ENCODE measurements at regions not wholly inside any gene's neighbourhood (a gene's known extent, or its start where the extent isn't known, plus 50 kb on each side); places are given as distances from the start of the nearest gene placed in this dataset.
"Not testable (repeated sequence)": the region's sequence is repeated elsewhere in the genome, so short reads cannot be mapped to it uniquely, and the experiment has no call there.

DNA sequence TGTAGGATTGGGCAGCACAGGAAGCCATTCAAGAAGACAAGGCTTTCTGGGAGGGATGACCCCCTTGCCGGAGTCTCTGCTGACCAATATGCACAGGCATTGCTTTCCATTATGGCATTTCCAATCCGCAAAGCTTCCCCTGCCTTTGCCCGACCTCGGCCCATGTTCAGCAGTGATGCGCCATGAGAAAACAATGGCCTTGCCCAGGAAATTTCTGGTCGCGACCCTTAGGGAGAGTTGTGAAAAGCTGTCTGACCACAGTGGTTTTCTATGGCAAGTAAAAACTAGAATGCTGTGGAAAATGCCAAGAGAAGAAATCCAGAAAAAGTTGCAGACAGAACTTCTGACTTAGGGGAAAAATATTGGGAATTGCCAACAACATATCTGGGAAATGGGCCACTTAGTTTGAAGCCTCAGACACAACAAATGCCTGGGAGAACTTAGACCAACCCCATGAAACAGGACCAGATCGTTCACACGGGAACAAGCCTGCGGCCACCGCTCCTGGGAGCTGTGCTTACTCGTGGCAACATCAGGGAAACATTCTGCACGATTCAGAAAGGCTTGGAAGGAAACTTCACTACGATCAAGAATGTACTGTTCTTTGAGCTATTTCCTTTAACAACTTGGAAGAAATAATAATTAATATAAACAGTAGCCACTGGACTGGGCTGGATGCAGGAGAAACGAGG is 512.4 kb downstream of the TNS3 start:
- Histone ChIP-seq H3K9ac (ENCODE audit: insufficient read length) (no peak overlapping the region), H3K9me3 (ENCODE audit: low read depth, low read length) (no peaks in the 10 kb centered on the region), H3K27ac (no peak overlapping the region), H3K36me3 (ENCODE audit: insufficient read depth, low read length) (no peaks in the 10 kb centered on the region), H3K4me3 (no peak overlapping the region)
- no peak for TF ChIP-seq POLR2AphosphoS5 (IDR thresholded peaks at IDR 0.05; ENCODE audit: borderline replicate concordance, low read depth, low read length)
- no peak for TF ChIP-seq EZH2 (IDR thresholded peaks at IDR 0.05)
- no peak for TF ChIP-seq FOXP2 (optimal IDR thresholded peaks at IDR 0.05; ENCODE audit: control extremely low read depth, extremely low read length, insufficient read depth)
- no peak for DNase-seq (ENCODE audit: low read depth, low spot score)

DNA sequence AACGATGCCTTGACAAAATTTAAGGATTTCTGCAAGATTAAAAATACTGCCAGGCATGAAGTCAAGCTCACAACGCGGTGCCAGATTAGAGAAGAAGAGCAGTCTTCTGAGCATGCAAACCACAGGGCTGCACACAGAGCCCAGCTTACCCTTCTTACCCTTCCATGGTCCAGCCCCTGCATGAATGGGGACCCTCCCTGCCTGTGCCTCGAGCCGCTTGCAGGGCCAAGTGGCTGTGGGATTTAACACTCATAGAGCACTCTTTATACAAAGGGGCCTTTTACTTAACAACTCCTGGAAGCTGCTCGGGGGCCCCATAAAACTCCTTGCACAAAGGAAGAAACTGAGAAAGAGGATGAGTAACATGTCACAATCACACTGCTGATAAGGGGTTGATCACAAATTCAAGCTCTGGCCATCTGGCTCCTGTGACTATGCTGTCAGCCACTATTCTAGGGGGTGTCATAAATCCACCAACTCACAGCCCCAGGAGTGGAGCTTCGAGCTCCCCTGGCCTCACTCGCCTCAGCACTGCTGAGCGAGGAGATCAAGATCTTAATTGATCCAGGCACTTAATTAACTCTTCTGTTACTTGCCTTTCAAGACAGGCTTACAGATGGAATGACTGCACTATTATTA is 514.8 kb downstream of the TNS3 start:
- Histone ChIP-seq H3K9ac (ENCODE audit: insufficient read length) (no peak overlapping the region), H3K9me3 (ENCODE audit: low read depth, low read length) (no peaks in the 10 kb centered on the region), H3K4me3 (no peak overlapping the region), H3K36me3 (ENCODE audit: insufficient read depth, low read length) (no peaks in the 10 kb centered on the region), H3K27ac (no peak overlapping the region)
- TF ChIP-seq EZH2 (IDR thresholded peaks at IDR 0.05): no peak
- DNase-seq (ENCODE audit: low read depth, low spot score): no peak

DNA sequence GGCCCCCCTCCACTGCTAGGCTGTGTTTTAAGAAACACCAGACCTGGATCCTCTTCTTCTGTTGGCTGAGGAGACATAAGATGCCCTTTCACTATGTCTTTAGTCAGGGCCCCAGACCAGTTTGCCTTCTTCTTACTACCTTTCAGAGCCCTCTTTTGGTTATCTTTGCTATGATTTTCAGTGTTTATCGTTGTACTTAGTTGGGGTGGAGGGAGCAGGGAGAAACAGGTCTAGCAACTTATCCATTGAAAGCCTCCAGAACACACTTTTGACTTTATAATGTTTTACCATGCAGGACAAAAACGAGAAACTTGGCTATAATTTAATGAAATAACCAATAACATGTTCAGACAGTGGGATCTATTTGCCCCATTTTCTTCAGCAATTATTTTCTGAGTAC is 525.2 kb downstream of the TNS3 start:
- no peak for DNase-seq (ENCODE audit: low read depth, low spot score)
- Histone ChIP-seq H3K36me3 (ENCODE audit: insufficient read depth, low read length) (no peaks in the 10 kb centered on the region), H3K27ac (no peak overlapping the region)

DNA sequence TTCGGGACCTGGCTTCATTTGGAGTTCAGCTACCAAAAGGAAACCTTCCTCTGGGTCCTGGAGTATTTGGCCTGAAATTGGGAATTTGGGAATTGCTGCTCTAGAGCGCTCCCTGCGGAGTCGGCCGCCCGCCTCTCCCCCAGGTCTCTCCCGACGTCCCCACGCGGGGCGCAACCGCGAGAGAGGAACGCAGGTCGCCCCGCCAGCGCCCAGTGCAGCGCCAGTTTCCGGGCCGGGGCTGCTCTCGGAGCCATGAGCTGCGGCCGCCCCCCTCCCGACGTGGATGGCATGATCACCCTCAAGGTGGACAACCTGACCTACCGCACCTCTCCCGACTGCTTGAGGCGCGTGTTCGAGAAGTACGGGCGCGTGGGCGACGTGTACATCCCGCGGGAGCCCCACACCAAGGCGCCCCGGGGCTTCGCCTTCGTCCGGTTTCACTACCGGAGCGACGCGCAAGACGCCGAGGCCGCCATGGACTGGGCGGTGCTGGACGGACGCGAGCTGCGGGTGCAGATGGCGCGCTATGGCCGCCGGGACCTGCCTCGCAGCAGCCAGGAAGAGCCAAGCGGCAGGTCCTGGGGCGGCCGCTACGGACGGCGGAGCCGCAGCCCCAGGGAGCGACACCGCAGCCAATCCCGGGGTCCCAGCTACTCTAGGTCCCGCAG is 529.2 kb downstream of the TNS3 start:
- H3K27ac ChIP-seq; DNase-seq (ENCODE audit: low read depth, low spot score); H3K9ac ChIP-seq (ENCODE audit: insufficient read length); H3K9me3 ChIP-seq (ENCODE audit: low read depth, low read length); H3K4me3 ChIP-seq; H3K36me3 ChIP-seq (ENCODE audit: insufficient read depth, low read length): not testable (repeated sequence)

More for the DNA sequence above, 525.2 kb downstream of the TNS3 start:
- Histone ChIP-seq H3K9ac (ENCODE audit: insufficient read length) (no peak overlapping the region), H3K4me3 (no peak overlapping the region), H3K9me3 (ENCODE audit: low read depth, low read length) (no peaks in the 10 kb centered on the region)
- TF ChIP-seq FOXP2 (optimal IDR thresholded peaks at IDR 0.05; ENCODE audit: control extremely low read depth, extremely low read length, insufficient read depth) (no peak), EZH2 (IDR thresholded peaks at IDR 0.05) (no peak), POLR2AphosphoS5 (IDR thresholded peaks at IDR 0.05; ENCODE audit: borderline replicate concordance, low read depth, low read length) (no peak)

DNA sequence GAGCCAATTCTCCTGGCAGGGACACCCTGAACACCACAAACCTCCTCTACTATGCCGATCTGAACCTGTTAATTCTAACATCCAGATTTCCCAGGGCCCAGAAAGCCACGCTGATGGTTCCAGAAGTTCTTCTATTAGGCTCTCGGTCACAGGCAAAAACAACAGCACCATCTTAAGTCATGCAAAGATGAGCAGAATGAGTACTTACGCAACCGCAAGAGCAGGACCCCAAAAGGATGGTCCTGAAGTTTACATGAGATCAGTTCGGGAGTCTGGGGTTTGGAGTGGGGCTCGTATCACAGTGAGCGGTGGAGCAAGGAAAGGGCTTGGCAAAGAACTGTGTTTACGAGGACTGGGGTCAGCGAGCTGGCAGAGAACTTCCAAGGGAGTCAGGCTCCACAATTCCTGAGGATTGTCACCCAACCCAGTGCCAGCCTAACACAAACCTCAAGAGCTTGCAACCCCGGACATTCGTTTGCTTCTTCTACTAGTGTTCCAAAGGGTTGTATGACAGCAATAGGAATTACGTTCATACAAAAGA is 532.6 kb downstream of the TNS3 start:
- Histone ChIP-seq H3K9ac (ENCODE audit: insufficient read length) (no peak overlapping the region), H3K4me3 (no peak overlapping the region), H3K36me3 (ENCODE audit: insufficient read depth, low read length) (no peaks in the 10 kb centered on the region), H3K27ac (no peak overlapping the region), H3K9me3 (ENCODE audit: low read depth, low read length) (no peaks in the 10 kb centered on the region)
- TF ChIP-seq POLR2AphosphoS5 (IDR thresholded peaks at IDR 0.05; ENCODE audit: borderline replicate concordance, low read depth, low read length) (no peak), FOXP2 (optimal IDR thresholded peaks at IDR 0.05; ENCODE audit: control extremely low read depth, extremely low read length, insufficient read depth) (no peak), EZH2 (IDR thresholded peaks at IDR 0.05) (no peak)
- DNase-seq (ENCODE audit: low read depth, low spot score): no peak

DNA sequence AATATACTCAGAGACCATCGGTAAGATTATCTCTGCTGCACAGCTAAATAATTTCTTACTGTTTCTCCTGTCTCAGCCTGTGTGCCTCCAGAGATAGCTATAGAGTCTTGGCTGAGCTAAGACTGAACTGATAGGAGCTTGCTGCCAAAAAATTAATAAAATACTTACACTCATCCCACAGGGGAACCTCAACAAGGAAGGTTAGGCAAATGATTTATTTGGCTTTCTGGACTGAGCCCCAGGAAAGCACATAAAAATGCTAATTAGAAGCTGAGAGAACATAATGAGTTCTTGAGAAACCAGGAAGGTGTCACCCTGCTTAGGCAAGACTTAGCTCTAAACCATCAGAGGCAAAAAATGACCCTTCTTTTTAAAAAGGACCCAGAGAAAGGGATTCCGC is 534.5 kb downstream of the TNS3 start:
- Histone ChIP-seq H3K27ac (no peak overlapping the region), H3K36me3 (ENCODE audit: insufficient read depth, low read length) (no peaks in the 10 kb centered on the region), H3K9ac (ENCODE audit: insufficient read length) (no peak overlapping the region), H3K9me3 (ENCODE audit: low read depth, low read length) (no peaks in the 10 kb centered on the region), H3K4me3 (no peak overlapping the region)
- DNase-seq (ENCODE audit: low read depth, low spot score): no peak
- TF ChIP-seq POLR2AphosphoS5 (IDR thresholded peaks at IDR 0.05; ENCODE audit: borderline replicate concordance, low read depth, low read length) (no peak), FOXP2 (optimal IDR thresholded peaks at IDR 0.05; ENCODE audit: control extremely low read depth, extremely low read length, insufficient read depth) (no peak), EZH2 (IDR thresholded peaks at IDR 0.05) (no peak)

DNA sequence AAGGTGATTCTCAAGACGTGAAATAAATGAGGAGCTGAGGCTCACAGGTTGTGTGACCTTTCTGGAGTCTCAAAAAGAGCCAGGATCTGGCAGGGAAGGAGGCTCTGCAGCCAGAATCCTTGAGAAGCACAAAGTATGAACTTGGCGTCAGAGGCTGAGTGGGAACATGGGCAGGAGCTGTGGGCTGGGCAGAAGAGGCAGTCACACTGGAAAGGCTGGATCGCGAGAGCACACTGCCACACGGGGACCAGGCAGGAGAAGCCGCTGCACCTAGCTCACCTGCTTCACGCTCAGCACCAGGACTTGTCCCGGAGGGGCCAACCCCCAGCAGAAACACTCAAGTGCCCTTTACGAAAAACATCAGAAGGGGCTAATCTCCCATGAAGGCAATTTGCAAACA is 535.0 kb downstream of the TNS3 start:
- Histone ChIP-seq H3K4me3 (no peak overlapping the region), H3K27ac (no peak overlapping the region), H3K36me3 (ENCODE audit: insufficient read depth, low read length) (no peaks in the 10 kb centered on the region), H3K9ac (ENCODE audit: insufficient read length) (no peak overlapping the region), H3K9me3 (ENCODE audit: low read depth, low read length) (no peaks in the 10 kb centered on the region)
- TF ChIP-seq POLR2AphosphoS5 (IDR thresholded peaks at IDR 0.05; ENCODE audit: borderline replicate concordance, low read depth, low read length): no peak
- TF ChIP-seq FOXP2 (optimal IDR thresholded peaks at IDR 0.05; ENCODE audit: control extremely low read depth, extremely low read length, insufficient read depth): no peak
- no peak for TF ChIP-seq EZH2 (IDR thresholded peaks at IDR 0.05)
- no peak for DNase-seq (ENCODE audit: low read depth, low spot score)

DNA sequence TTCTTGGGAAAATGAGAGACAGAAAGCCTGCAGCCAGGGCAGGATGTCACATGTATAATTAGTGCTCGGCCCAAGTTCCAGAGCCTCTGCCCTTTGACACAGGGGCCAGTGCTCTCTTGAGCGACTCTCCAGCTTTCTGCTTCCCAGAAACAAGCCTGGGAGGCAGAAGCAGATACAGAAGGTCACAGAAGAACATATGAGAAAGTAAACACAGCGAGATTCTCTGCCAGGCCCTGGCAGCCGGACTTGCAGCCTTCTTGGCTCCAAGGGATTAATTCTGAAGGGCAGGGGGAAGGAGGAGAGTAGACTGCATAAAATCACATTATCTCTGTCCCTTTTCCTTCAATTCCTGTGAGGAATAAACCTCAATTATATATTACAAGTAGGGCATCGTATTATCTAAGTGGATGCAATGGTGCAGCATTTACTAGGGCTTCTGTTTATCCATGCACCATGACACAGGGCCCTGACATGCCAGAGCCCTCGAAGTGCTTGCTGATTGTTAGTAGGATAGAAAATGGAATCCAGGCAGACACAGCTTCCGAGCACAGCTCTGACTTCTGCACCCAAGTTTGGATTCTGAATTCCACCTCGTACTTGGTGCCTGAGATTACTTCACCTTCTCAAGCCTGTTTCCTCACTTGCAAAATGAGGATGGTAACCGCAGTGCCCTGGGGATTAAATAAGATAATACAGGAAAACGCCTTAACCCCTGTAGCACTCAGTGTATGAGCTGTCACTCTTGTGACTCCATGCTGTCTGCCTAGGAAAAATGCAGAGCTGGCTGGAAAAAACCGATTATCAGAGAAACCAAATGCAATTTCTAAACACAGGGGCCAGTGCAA is 536.5 kb downstream of the TNS3 start:
- TF ChIP-seq POLR2AphosphoS5 (IDR thresholded peaks at IDR 0.05; ENCODE audit: borderline replicate concordance, low read depth, low read length): no peak
- peak; percentile 22 for DNase-seq (ENCODE audit: low read depth, low spot score)
- Histone ChIP-seq H3K36me3 (ENCODE audit: insufficient read depth, low read length) (no peaks in the 10 kb centered on the region), H3K4me3 (no peak overlapping the region), H3K27ac (no peak overlapping the region), H3K9me3 (ENCODE audit: low read depth, low read length) (no peaks in the 10 kb centered on the region), H3K9ac (ENCODE audit: insufficient read length) (no peak overlapping the region)

Data from SK-N-MC (cell line).